ACHN (cell line): ENCODE measurements at regions not wholly inside any gene's neighbourhood (a gene's known extent, or its start where the extent isn't known, plus 50 kb on each side); places are given as distances from the start of the nearest gene placed in this dataset.

ENCODE experiments used
- DNase-seq: peaks from one replicate; pipeline ENCODE4 v3.0.0-alpha.2; 2015
- in situ Hi-C: cut with HindIII; loops from 2 replicates; pipeline ENCODE4 v1.10.0; 2017; ENCODE audit warnings: low sequenced_read_pairs, low pct_ligation_motif_present, low pct_unique_long_range_greater_than_20kb

DNA sequence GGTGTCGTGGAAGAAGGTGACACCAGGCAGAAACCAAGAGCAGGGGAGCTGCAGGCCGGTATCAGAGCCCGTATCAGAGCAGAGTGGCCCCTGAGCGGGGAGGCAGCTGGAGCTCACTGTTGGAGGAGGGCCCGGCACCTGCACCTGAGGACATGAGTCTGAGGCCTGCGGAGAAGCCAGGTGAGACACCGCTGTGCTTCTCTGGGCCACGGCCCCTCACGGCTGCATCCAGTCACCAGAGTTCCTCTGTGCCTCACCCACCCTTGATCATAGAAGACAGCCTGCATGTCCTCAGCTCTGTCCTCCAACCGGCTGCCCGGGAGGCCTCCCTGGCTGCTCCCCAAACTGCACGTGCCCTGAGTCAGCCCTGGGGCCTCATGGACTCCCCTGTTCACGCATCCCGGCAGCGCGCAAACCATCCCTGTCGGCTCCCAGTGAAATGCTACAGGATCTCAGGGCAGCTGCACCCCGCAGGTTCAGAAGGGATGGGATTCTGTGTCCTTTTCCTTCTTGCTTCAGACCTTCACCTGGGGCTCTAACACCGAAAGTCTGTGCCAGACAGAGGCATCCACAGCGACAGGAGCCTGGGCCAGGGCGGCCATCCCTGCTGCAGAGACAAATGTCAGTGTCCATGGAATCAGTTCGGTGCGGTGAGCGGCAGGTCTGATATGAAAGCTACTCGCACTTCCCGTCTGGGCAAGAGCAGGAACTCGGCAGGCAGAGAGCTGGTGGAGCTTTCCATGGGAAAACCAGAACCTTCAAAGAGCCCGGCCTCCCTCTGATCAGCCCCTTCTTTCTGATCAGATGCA lies 111.9 kb upstream of the FAM20C start:
- in situ Hi-C loops: no loop called here
- DNase-seq: no peak

DNA sequence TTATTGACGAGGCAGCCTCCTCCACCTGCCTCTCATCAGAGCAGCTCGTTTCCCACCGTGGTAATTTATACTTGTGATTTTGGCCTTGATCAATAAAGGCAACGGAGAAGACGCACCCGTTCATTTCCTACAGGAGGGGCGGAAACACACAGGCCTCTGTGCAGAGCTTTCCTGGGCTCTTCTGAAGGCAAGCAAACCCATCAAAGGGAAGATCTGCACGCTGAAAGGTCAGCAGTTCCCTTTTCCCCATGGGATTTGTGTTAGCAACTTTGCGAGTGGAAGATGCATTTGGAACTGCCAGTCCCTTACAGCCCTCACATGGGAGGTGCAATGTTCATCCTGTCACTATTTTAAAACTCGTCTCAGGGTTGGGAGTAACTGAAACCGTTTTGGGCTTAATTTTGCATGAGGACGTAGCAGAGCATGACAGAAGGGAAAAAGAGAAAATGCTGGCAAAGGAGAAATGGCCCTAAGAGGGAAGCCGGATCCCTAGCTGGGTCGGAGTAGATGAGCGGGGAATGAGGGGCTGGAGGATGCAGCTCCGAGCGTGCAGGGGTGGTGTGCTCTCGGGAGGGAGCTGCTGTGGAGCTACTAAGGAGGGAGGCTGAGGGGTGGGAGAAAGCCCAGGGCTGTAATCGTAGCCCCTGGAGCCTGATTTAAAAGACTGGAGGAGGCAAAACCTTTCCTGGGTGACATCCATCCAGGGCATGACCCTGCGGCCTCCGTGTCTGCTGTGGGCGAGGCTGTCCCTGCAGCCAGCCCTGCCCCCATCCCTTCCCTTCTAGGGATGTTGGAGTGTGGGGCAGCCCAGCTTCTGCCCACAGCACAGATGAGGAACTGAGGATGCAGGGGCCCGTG lies 111.1 kb upstream of the FAM20C start:
- in situ Hi-C loops: no loop called here
- DNase-seq: no peak

DNA sequence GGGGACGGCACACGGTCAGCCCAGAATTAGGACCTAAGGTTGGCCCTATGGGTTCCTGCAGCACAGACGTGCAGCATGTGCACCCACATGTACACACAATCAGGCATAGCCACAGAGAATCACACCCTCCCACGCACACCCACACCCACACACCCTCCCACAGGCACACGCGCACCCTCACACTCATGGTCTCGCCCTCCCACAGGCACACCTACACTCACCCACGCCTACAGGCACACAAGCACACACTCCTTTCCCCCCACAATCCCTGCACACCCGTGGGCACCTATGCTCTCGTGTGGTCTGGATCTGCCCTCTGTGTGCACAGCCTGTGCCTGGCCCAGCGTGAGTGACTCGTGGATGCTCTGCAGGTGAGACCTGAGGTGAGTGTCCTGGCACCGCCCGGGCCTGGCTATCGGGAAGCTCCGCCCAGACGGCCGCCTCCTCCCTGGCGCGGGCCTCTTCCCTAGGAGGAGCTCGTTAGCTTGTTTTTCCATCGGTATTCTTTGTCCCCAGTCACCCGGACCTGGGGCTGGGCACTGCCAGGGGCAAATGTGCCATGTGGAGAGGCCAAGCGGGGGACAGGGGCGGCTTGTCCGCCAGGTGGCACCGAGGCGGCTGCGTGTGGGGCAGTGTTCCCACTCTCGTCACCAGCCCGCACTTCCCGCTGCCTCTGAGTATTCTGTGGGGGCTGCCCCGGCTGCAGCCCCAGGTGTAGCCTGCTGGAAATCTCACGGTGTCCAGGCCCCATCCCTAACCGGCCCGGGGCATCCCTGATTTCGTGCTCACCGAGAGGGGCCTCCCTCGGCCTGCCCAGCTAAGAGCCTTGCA lies 110.2 kb upstream of the FAM20C start:
- no peak for DNase-seq
- in situ Hi-C loops: no loop called here

DNA sequence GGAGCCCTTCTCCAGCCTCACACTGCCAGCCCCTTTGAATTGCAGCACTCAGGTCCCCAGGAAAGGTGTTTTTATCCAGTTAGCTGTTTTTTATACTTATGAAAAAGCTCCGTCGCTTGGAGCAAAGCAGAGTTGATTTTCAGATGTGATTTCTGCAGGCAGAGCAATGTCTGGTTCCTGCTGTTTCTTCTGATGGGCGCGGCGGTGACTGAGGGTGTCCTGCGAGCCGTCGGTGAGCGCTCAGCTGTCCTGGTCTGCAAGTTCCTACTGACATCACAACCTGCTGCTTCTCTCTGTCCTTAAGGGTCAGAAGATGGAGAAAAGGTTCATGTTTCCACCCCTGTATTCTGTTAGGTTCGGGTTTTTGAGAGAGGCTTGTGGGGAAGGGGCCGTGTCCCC lies 109.6 kb upstream of the FAM20C start:
- in situ Hi-C loops: no loop called here
- DNase-seq: no peak

DNA sequence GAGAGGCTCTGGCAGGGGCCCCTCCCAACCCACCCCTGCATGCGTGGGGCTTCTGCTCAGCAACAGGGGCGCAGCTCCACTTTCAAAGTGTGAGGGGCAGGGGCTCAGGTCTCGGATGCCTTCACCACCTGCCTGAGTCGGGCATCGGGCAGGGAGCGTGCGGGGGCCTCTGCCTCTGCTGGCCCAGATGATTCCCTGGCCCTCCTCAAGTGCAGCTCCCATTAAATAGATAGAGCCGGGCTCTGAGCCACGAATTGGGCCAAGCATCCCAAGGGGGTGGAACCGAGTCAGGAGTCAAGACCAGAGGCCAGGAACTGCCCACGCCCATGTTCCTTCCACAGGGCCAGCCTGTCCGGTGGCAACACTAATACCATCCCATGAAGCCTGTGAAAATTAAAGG lies 108.9 kb upstream of the FAM20C start:
- DNase-seq: no peak
- in situ Hi-C loops: no loop called here

DNA sequence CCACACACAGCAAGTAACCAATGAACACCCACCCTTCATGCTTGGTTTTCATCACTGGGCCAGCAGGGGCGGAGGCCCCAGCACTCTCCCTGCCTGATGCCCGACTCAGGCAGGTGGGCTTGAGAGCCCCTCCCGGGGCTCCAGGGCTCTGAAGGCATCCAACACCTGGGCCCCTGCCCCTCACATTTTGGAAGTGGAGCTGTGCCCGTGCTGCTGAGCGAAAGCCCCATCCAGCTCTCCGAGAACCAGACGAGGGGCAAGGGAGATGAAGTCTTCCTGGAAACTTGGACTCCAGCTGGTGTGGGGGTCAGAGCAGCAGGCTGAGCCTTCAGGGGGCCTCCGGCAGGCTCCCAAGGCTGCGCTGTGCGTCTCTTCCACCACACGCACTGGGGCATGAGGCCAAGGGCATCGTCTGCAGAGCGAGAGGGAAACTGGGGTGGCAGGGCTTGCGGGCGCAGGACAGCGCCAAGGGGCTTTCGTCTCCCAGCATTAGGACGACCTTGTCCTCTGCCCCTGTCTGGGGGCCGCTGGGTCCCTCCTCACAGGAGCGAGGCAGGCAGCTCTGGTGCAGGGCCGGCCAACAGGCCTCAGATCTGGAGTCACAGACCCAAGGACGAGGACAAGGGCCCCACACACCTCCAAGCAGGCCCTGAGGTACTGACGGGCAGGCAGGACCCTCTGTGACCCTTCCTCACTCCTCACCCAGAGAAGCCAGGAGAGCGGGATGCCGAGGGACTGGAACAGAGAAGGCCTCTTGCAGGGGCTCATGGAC lies 108.3 kb upstream of the FAM20C start:
- in situ Hi-C loops: no loop called here

DNA sequence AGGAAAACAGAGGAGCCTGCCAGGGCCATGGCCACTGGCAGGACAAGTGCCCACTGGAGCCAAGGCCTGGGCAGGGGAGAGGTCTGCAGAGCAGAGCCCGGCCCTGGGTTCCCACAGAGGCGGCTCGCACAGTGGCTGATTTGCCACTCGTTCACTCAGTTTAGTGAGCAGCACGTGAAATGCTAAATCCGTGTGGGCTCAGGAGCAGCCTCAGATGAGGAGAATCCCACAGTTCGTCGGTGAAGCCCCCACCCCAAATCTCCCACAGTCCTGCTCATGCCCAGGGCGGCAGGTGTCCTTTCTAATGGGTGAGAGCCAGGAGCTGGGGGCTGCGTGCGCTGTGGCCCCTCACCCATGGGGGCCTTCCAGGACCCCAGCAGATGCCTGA lies 107.7 kb upstream of the FAM20C start:
- in situ Hi-C loops: no loop called here
- DNase-seq: no peak

More for the DNA sequence above, 108.3 kb upstream of the FAM20C start:
- DNase-seq: no peak

DNA sequence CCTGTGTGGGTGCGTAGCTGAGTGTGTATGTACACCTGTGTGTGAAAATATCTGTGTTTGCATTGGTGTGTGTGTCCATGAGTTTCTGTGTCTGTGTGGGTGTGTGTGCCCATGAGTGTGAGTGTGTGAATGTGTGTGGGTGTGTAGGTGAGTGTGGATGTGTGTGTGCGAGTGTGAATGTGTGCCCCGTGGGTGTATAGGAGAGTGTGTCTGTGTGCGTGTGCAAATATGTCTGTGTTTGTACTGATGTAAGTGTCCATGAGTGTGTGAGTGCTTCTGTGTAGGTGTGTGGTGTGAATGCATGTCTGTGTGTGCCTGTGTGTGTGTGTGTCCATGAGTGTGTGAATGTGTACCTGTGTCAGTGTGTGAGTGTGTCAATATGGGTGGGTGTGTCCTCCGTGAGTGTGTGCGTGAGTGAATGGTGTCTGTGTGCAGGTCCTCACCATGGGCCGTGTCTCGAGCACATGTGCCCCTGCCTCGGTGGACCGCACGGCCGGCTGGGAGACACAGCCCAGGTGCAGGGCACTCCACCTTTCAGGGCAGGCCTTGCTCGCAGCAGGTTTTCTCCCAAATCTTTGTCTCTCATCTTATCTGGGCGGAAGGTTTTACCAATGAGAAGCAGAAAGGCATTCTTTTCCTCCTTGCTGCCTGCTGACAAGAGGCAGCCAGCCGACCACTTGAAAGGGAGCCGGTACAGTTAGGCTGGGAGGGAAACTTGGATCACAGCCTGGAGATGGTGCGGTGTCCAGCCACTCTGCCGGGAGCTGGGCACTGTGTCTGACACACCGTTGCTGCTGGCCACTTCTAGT lies 107.1 kb upstream of the FAM20C start:
- peak; percentile 29 for DNase-seq
- in situ Hi-C loops: no loop called here

DNA sequence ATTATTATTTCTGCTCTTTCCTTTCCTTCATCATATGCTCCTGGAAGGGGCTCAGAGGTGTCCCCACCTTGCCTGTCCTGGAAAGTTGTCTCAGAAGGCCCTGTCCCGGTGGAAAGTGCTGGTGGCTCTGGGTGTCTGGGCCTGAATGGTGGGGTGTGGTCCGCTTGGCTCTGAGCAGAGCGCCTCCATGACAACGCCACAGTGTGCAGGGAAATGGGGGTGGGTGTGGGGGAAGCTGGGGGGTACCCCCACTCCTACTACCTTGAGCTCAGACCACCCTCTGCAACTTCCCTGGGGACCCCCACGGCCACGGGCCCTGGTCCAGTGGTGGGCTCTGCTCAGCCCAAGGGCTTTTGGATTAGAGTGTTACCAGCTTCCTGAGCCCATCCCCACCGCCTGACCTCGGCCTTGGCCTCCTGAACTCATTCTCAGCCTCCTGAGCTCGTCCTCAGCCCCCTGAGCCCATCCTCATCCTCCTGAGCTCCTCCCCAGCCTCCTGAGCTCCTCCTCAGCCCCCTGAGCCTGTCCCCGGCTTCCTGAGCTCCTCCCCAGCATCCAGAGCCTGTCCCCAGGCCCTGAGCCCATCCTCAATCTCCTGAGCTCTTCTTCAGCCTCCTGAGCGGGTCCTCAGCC lies 106.4 kb upstream of the FAM20C start:
- no peak for DNase-seq
- in situ Hi-C loops: no loop called here

DNA sequence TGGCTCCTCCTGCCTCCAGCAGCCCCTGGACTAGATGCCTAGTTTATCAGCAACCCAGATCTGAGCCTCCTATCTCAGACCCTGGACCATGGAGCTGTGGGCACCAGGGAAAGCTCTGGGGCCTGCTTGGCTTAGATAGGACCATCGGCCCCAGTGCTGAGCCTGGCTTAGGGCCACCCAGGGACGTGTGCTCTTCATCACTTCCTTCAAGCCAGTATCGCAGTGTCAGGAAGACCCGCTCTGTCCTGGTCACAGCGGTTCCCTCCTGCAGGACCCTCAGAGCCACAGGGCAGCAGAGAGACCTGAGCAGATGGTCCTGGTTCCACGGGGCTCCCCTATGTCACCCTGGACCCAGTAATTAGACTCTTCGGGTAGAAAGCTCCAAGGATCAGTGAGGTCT lies 105.7 kb upstream of the FAM20C start:
- no peak for DNase-seq

DNA sequence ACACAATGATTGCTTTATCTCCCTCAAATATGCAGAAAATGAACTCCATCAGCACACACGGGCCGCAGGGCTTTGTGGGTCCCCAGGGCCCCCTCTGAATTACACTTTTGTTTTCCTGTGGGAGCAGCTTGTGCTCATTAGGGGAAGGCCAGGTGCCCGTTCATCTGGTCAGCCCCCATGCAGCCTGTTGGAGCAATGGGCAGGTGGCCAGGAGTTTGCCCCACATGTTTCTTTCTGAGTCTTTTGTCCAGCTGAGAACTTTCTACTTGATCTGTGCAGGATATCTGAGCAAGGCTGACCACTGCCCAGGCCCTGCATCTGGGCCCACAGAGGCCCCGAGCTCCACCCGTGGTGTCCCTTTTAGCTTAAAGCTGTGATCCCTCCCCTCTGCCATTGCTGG lies 105.3 kb upstream of the FAM20C start:
- no peak for DNase-seq

More for the DNA sequence above, 105.7 kb upstream of the FAM20C start:
- in situ Hi-C loops: no loop called here

DNA sequence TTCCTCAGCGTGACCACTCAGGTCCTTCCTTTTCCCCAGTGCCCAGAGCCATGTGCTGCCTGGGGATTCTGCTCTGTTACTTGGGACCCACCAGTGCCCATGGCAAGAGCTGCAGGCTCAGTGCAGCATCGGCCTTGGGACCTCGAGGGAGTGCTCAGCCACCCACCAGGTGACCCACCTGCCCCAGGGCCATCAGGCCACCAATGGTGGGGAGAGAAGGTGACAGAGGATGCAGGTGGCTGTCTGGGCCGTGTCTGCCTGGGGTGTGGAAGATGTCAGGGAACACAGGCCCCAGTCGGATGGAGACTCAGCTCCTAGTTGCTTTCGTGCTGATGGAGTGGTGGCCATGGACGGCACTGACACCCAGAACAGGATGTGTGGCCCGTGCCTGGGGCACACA lies 104.7 kb upstream of the FAM20C start:
- no peak for DNase-seq
- in situ Hi-C loops: no loop called here

More for the DNA sequence above, 105.3 kb upstream of the FAM20C start:
- in situ Hi-C loops: no loop called here

DNA sequence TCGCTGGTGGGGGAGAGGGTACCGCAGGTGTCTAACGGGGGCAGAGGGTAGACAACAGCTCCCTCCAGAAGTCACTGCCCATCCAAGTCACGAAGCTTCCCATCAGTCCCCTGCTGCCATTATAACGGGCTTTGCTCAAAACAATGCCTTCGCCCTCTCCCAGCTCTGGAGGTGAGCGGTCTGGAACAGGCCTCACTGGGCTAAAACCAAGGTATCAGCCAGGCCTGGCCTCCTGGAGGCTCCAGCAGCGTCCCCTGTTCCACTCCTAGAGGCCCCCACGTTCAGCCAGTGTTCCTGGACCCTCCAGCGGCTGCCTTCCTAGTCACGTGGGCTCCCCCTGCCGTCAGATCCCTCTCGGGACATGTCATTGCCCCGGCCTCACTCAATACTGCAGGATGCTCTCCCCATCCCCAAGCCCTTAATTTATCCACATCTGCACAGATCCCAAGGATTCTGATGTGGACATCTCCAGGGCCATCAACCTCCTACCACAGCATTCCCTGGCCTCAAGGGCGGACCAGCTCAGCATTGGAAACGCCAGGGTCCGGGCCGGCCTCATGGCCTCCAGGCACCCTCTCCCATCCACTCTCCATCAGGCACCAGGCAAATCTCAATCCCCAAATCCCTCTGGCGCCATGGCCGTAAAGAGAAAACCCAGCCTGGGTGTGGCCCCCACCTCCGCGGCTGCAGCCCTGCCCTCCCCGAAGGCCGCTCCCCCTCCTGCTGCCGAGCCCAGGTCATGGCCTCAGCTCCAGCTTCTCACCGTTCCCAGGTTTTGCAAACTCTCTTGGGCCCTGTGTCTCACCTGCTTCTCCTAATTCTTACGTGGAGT lies 104.1 kb upstream of the FAM20C start:
- in situ Hi-C loops: no loop called here
- DNase-seq: peak; percentile 25

DNA sequence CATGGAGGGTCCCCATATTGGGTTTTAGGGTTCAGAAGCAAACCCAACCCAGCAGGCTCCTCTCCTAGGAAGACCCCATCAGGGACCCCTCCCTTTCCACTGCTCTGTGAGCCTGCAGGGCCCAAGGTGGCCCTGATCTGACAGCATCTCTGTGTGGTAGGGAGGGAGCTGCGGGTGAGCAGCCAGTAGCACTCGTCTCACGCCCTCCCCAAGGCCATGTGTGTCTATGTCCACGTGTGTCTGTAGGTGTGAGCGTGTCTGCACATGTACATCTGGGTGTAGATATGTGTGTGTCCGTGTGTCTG lies 103.5 kb upstream of the FAM20C start:
- in situ Hi-C loops: no loop called here
- DNase-seq: no peak

DNA sequence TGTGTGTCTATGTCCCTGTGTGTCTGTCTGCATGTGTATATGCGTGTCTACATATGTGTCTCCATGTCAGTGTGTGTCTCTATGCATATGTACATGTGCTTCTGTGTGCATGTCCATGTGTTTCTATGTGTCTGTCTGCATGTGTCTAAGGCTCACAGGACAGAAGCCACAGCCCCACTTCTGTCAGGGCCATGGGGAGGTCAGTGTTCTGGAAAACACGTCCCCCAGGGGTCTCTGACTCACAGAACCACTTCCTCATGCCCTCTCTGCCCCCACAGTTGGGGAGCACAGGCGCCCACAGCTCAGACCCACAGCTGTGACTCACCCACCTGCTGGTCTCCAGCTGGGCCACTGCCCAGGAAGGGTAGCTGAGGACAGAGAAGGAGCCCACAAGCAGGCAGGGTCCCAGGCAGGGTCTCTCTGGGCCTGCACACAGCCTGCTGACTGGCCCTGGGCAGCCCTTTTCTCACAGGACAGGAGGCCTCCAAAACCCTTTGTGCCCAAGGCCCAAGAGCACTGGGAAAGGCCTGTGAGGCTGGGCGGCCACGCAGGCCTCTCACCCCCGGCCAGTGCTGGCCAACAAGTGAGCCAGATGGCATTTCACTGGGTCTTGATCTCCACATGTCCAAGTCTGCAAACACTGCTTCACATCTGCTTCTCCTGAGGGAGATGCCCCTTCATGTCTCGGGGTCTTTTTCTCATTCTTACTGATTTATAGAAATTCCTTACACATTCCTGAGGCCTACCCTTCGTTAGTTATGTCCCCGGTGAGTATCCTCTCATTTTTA lies 102.9 kb upstream of the FAM20C start:
- peak; percentile 86 for DNase-seq
- in situ Hi-C loops: no loop called here
